ENCODE measurements at regions not wholly inside any gene's neighbourhood (a gene's known extent, or its start where the extent isn't known, plus 50 kb on each side); places are given as distances from the start of the nearest gene placed in this dataset.

DNA sequence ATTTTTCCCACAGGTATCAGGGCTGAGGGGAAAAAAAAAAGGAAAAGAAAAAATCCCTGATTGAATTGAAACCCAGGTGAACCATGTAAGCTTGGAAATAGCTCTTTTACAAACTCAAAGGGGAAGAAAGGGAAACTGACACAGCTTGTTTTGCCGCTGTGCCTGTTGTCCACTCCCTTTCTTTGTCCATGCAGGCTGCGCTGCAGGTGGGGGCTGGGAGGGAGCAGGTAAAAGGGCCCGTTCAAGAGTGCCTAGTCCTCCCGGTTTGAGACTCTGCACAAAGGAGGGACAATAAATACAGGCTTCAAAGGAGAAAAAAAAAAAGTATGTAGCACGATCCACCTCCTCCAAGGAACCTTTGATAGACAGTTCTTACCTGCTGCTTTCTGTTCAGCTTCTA is 194.8 kb downstream of the GRIN2B start:
- DNase-seq (ENCODE audit: low spot score), result no peak
- in situ Hi-C loops (cut with MboI; ENCODE audit: low pct_unique_long_range_greater_than_20kb, low sequenced_read_pairs, unreplicated experiment), result no loop called here
- TF ChIP-seq, protein P1, sequence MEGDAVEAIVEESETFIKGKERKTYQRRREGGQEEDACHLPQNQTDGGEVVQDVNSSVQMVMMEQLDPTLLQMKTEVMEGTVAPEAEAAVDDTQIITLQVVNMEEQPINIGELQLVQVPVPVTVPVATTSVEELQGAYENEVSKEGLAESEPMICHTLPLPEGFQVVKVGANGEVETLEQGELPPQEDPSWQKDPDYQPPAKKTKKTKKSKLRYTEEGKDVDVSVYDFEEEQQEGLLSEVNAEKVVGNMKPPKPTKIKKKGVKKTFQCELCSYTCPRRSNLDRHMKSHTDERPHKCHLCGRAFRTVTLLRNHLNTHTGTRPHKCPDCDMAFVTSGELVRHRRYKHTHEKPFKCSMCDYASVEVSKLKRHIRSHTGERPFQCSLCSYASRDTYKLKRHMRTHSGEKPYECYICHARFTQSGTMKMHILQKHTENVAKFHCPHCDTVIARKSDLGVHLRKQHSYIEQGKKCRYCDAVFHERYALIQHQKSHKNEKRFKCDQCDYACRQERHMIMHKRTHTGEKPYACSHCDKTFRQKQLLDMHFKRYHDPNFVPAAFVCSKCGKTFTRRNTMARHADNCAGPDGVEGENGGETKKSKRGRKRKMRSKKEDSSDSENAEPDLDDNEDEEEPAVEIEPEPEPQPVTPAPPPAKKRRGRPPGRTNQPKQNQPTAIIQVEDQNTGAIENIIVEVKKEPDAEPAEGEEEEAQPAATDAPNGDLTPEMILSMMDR (IDR thresholded peaks at IDR 0.05; ENCODE audit: extremely low read depth, insufficient read depth, missing control alignments), result no peak

DNA sequence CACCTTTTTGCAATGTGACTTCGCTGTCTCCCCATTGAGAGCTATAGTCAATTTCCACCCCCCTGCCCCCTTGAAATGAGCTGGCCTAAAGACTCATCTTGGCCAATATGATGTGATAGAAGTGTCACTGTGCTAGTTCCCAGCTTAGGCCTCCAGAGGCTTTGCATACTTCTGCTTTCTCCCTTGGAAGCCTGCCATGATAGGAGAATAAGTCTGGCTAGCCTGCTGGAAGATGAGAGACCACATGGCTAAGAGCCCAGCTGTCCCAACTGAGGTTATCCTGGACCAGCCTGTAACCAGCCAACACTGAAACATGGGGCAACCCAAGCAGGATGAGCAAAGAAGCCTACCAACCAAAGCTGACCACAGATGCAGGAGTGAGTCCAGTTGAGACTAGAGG is 196.9 kb downstream of the GRIN2B start:
- in situ Hi-C loops (cut with MboI; ENCODE audit: low pct_unique_long_range_greater_than_20kb, low sequenced_read_pairs, unreplicated experiment), result no loop called here

DNA sequence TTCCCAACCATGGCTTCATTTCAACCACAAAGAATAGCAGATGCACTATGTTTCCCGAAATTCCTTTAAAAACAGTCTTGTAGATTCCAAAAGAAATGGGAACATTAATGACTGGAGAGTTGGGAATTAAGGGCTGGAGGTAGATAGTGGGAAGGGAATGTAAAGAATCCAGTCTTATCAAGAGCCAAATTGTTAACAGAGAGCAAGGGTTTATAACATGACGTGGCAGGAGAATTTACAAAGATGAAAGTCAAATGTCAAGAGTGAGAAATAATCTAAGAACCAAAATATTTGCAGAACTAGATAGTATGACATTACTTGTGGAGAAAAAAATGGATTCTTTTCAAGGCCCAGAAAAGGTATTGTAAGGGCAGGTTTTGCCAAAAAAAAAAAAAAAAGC is 200.9 kb downstream of the GRIN2B start:
- in situ Hi-C loops (cut with MboI; ENCODE audit: low pct_unique_long_range_greater_than_20kb, low sequenced_read_pairs, unreplicated experiment), result no loop called here
- TF ChIP-seq, protein P1 (IDR thresholded peaks at IDR 0.05; ENCODE audit: extremely low read depth, insufficient read depth, missing control alignments), result no peak
- DNase-seq (ENCODE audit: low spot score), result no peak

More for the DNA sequence above, 196.9 kb downstream of the GRIN2B start:
- DNase-seq (ENCODE audit: low spot score), result no peak
- TF ChIP-seq, protein P1 (IDR thresholded peaks at IDR 0.05; ENCODE audit: extremely low read depth, insufficient read depth, missing control alignments), result no peak

DNA sequence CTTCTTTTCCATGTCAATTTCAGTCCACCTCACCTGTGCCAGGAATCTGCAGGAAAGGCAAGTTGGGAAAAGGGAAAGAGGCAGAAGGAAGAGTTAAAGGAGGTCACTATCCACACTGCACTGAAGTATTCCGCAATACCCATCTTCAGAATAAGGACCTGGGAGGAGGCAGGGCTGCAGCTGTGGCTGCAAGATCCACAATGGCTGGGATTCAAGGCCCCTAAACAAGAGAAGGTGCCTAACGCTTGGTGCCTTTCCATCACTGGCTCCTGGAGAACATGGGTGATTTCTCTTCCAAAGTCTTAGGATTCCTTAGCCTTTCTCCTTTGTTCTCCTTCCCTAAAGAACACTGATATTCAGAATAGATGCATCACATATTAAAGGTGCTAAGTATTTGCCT is 204.0 kb downstream of the GRIN2B start:
- TF ChIP-seq, protein P1 (IDR thresholded peaks at IDR 0.05; ENCODE audit: extremely low read depth, insufficient read depth, missing control alignments), result no peak
- no peak for DNase-seq (ENCODE audit: low spot score)
- in situ Hi-C loops (cut with MboI; ENCODE audit: low pct_unique_long_range_greater_than_20kb, low sequenced_read_pairs, unreplicated experiment), result no loop called here

DNA sequence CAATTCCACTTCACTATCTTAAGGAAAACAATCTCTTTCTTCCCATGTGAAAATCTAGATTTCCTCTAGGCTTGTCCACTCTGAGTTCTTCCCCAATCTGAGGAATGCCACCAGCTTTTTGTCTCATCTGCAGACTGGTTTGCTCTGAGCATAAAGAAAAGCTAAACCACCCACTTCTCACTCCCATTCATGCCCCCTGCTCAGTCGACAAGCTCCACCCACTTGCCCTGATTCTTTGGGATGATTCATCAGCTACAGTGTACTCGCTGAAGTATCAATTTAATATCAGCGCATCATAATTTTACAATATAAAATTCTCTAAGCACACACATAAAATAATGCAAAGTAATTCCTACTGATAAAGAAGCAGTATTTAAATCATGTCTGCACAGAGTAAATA is 209.1 kb downstream of the GRIN2B start:
- in situ Hi-C loops (cut with MboI; ENCODE audit: low pct_unique_long_range_greater_than_20kb, low sequenced_read_pairs, unreplicated experiment), result no loop called here
- TF ChIP-seq, protein P1 (IDR thresholded peaks at IDR 0.05; ENCODE audit: extremely low read depth, insufficient read depth, missing control alignments), result no peak
- no peak for DNase-seq (ENCODE audit: low spot score)

DNA sequence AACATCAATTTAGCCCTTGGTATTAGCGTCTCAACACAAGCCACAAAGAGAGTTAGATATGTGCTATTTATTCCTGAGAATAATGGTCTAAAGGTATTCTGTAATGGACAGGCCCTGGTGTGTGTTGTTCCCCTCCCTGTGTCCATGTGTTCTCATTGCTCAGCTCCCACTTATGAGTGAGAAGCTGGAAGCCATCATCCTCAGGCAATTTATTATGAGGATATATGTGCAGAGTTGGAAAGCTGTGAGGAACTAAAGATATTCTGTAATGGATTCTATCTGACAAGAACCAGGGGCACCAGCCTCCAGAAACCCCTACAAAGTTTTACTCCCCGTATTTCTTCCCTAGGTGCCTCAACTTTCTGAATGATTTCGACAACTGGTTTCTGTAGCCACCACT is 210.8 kb downstream of the GRIN2B start:
- TF ChIP-seq, protein P1 (IDR thresholded peaks at IDR 0.05; ENCODE audit: extremely low read depth, insufficient read depth, missing control alignments), result no peak
- no peak for DNase-seq (ENCODE audit: low spot score)
- in situ Hi-C loops (cut with MboI; ENCODE audit: low pct_unique_long_range_greater_than_20kb, low sequenced_read_pairs, unreplicated experiment), result no loop called here

DNA sequence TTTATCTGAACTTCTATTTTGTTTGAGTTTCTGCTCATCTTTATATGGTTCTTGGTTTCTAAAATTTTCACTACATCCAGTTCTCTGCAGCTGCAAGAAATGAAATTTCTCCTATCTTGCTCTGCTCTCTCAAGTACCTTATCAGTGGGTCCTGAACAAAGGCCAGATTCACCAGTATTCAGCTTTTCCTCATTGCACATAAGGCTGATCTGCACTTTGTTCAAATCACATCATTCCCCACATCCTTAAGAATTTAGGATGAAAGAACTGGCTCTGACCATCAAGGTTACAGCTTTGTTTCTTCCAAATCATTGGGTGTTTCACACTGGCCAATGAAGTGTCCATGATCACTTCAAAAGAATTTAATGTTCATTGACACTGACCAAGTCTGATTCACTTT is 211.4 kb downstream of the GRIN2B start:
- in situ Hi-C loops (cut with MboI; ENCODE audit: low pct_unique_long_range_greater_than_20kb, low sequenced_read_pairs, unreplicated experiment), result no loop called here
- TF ChIP-seq, protein P1 (IDR thresholded peaks at IDR 0.05; ENCODE audit: extremely low read depth, insufficient read depth, missing control alignments), result no peak
- DNase-seq (ENCODE audit: low spot score), result no peak

All from GM13977 (cell line).